Karpas-422 (cell line): ENCODE measurements at regions not wholly inside any gene's neighbourhood (a gene's known extent, or its start where the extent isn't known, plus 50 kb on each side); places are given as distances from the start of the nearest gene placed in this dataset.
"Not testable (repeated sequence)": the region's sequence is repeated elsewhere in the genome, so short reads cannot be mapped to it uniquely, and the experiment has no call there.

ENCODE experiments used
- DNase-seq: peaks from one replicate; pipeline ENCODE4 v3.0.0-alpha.2; 2015
- H2AFZ ChIP-seq: fragments of 200-600 bp; sonication (generic); 2 replicates; pipeline ENCODE4 v1.6.1; 2014; ENCODE audit warnings: antibody characterized with exemption, low read length, mixed read lengths
- H3K27ac ChIP-seq: fragments of 200-600 bp; sonication (generic); 2 replicates; pipeline ENCODE4 v1.5.1; 2014; ENCODE audit warnings: mild to moderate bottlenecking, low read length, moderate library complexity
- H3K27me3 ChIP-seq: fragments of 200-600 bp; sonication (generic); 2 replicates; pipeline ENCODE4 v1.6.1; 2014; ENCODE audit warnings: low read length, mixed read lengths
- H3K36me3 ChIP-seq: fragments of 200-600 bp; sonication (generic); 2 replicates; pipeline ENCODE4 v1.6.1; 2014; ENCODE audit warnings: low read length, mixed read lengths; ENCODE audit not compliant: insufficient read depth
- H3K4me1 ChIP-seq: fragments of 200-600 bp; sonication (generic); 2 replicates; pipeline ENCODE4 v1.6.1; 2014; ENCODE audit warnings: mild to moderate bottlenecking, low read length, mixed read lengths
- H3K4me2 ChIP-seq: fragments of 200-600 bp; sonication (generic); 2 replicates; pipeline ENCODE4 v1.6.1; 2014; ENCODE audit warnings: low read length, low read depth, mild to moderate bottlenecking; ENCODE audit not compliant: poor library complexity, severe bottlenecking
- H3K4me3 ChIP-seq: fragments of 200-600 bp; sonication (generic); 2 replicates; pipeline ENCODE4 v1.5.1; 2014; ENCODE audit warnings: mild to moderate bottlenecking, antibody characterized with exemption, low read length, mixed read lengths
- H3K79me2 ChIP-seq: fragments of 200-600 bp; sonication (generic); 2 replicates; pipeline ENCODE4 v1.6.1; 2014; ENCODE audit warnings: mild to moderate bottlenecking, low read length, mixed read lengths
- H3K9ac ChIP-seq: fragments of 200-600 bp; sonication (generic); 2 replicates; pipeline ENCODE4 v1.6.0; 2014; ENCODE audit warnings: low read length
- H3K9me2 ChIP-seq: fragments of 200-600 bp; sonication (generic), shearing (Covaris generic); replicated peaks from 2 replicates; pipeline ENCODE4 v1.6.0; 2014; ENCODE audit warnings: mild to moderate bottlenecking, low read length, moderate library complexity; ENCODE audit not compliant: insufficient read depth
- H3K9me3 ChIP-seq: fragments of 300-700, 200-600 bp; sonication (generic); 2 replicates; pipeline ENCODE4 v1.6.1; 2014; ENCODE audit warnings: low read length, mixed read lengths
- H4K20me1 ChIP-seq: fragments of 200-600 bp; sonication (generic); 2 replicates; pipeline ENCODE4 v1.6.1; 2014; ENCODE audit warnings: mild to moderate bottlenecking, antibody characterized with exemption, low read length, low read depth; ENCODE audit not compliant: insufficient read depth

- H2AFZ ChIP-seq, DNase-seq, H3K79me2 ChIP-seq, H3K9ac ChIP-seq, H3K27me3 ChIP-seq, H3K9me3 ChIP-seq, H3K9me2 ChIP-seq, H3K27ac ChIP-seq, H4K20me1 ChIP-seq, H3K4me3 ChIP-seq, H3K4me2 ChIP-seq, H3K36me3 ChIP-seq, H3K4me1 ChIP-seq: not testable (repeated sequence)
Measured at GRCh38 chr1:147103416-147104155, 68.7 kb downstream of the PRKAB2 start.

DNA sequence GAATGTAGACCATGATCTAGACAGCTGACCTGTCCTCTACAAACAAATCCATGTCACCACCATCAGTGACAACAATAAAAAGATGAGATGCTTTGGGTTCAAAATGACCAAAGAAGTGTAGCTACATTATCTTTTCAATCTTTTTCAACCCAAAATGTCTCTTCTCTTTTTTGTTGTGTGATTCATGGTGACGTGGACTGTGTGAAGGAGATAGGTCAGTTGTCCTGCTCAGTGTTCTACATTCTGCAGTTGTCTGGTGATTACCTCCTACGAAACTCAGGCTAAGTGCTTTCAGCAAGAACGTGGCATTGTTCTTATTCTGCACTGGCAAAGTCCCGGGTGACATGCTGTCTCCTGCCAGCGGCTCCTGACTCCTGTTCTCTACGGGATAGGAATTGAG is 73.1 kb downstream of the PRKAB2 start:
- no peaks in the 10 kb centered on the region for H3K36me3 ChIP-seq
- no peaks in the 10 kb centered on the region for H3K9me3 ChIP-seq
- H2AFZ ChIP-seq: no peak overlapping the region
- no peaks in the 10 kb centered on the region for H4K20me1 ChIP-seq
- H3K9ac ChIP-seq: no peak overlapping the region
- no peak overlapping the region for H3K4me2 ChIP-seq
- no peak overlapping the region for H3K27ac ChIP-seq
- no peaks in the 10 kb centered on the region for H3K79me2 ChIP-seq
- no peaks in the 10 kb centered on the region for H3K4me1 ChIP-seq
- H3K4me3 ChIP-seq: no peak overlapping the region
- H3K27me3 ChIP-seq: no peaks in the 10 kb centered on the region
- DNase-seq: no peak
- no peaks in the 10 kb centered on the region for H3K9me2 ChIP-seq

- H2AFZ ChIP-seq, H3K9me2 ChIP-seq, H3K36me3 ChIP-seq, H3K79me2 ChIP-seq, H4K20me1 ChIP-seq, H3K4me3 ChIP-seq, H3K27ac ChIP-seq, H3K27me3 ChIP-seq, H3K4me1 ChIP-seq, H3K9ac ChIP-seq, H3K4me2 ChIP-seq, H3K9me3 ChIP-seq: not testable (repeated sequence)
- DNase-seq: peak; percentile 54
Measured at GRCh38 chr1:147098338-147098973, 73.8 kb downstream of the PRKAB2 start.

GRCh38 chr1:147095691-147096090 is 76.6 kb downstream of the PRKAB2 start:
- no peak overlapping the region for H3K27ac ChIP-seq
- no peak for DNase-seq
- H3K4me3 ChIP-seq: no peak overlapping the region
- no peaks in the 10 kb centered on the region for H3K79me2 ChIP-seq
- no peaks in the 10 kb centered on the region for H3K36me3 ChIP-seq
- H3K27me3 ChIP-seq: no peaks in the 10 kb centered on the region
- no peaks in the 10 kb centered on the region for H3K4me1 ChIP-seq
- H3K9ac ChIP-seq: no peak overlapping the region
- H3K9me2 ChIP-seq: no peaks in the 10 kb centered on the region
- H3K4me2 ChIP-seq: no peak overlapping the region
- H3K9me3 ChIP-seq: no peaks in the 10 kb centered on the region
- H4K20me1 ChIP-seq: no peaks in the 10 kb centered on the region
- H2AFZ ChIP-seq: no peak overlapping the region

- no peaks in the 10 kb centered on the region for H3K27me3 ChIP-seq
- H3K79me2 ChIP-seq: no peaks in the 10 kb centered on the region
- H3K4me3 ChIP-seq: no peak overlapping the region
- no peaks in the 10 kb centered on the region for H3K4me1 ChIP-seq
- no peak overlapping the region for H2AFZ ChIP-seq
- H3K9me2 ChIP-seq: no peaks in the 10 kb centered on the region
- H3K27ac ChIP-seq: no peak overlapping the region
- no peaks in the 10 kb centered on the region for H3K36me3 ChIP-seq
- no peak overlapping the region for H3K4me2 ChIP-seq
- H3K9ac ChIP-seq: no peak overlapping the region
- H3K9me3 ChIP-seq: no peaks in the 10 kb centered on the region
- no peak for DNase-seq
- H4K20me1 ChIP-seq: no peaks in the 10 kb centered on the region
Measured at GRCh38 chr1:147091801-147092200, 80.5 kb downstream of the PRKAB2 start.

DNA sequence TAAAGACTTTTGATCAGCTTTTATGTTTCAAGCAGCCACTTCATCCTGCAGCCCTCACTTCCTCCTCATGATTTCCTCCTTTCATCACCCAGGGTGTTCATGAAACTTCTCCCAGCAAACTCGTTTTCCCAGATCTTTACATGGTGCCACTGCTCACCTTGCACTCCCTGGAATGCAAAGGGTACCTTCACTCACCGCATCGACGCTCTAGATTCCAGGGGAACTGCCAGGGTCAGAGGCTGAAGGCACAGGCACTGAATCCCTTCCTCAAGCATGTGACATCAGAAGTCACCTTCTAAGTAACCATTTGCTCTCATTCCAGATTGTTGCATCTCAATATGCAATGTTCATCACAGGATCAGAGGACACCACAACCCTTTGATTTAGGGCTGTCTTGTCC is 82.8 kb downstream of the PRKAB2 start:
- no peaks in the 10 kb centered on the region for H3K9me3 ChIP-seq

GRCh38 chr1:147086129-147086528 is 86.1 kb downstream of the PRKAB2 start:
- Histone ChIP-seq H3K9me3 (no peaks in the 10 kb centered on the region), H4K20me1 (no peaks in the 10 kb centered on the region), H3K9me2 (no peaks in the 10 kb centered on the region), H3K4me3 (no peak overlapping the region), H3K4me2 (no peak overlapping the region), H3K27me3 (no peaks in the 10 kb centered on the region), H3K27ac (no peak overlapping the region), H2AFZ (no peak overlapping the region), H3K36me3 (no peaks in the 10 kb centered on the region), H3K4me1 (peaks cover 13% of the 10 kb centered on the region), H3K9ac (no peak overlapping the region), H3K79me2 (no peaks in the 10 kb centered on the region)
- no peak for DNase-seq

More for the DNA sequence above, 82.8 kb downstream of the PRKAB2 start:
- Histone ChIP-seq H3K79me2 (no peaks in the 10 kb centered on the region), H3K27me3 (no peaks in the 10 kb centered on the region), H3K4me3 (no peak overlapping the region), H3K4me1 (peaks cover 4% of the 10 kb centered on the region), H3K9ac (no peak overlapping the region), H3K36me3 (no peaks in the 10 kb centered on the region), H4K20me1 (no peaks in the 10 kb centered on the region), H3K27ac (no peak overlapping the region), H3K9me2 (no peaks in the 10 kb centered on the region), H3K4me2 (no peak overlapping the region), H2AFZ (no peak overlapping the region)
- DNase-seq: no peak

- H3K27ac ChIP-seq: no peak overlapping the region
- H4K20me1 ChIP-seq: no peaks in the 10 kb centered on the region
- H3K4me1 ChIP-seq: peaks cover 13% of the 10 kb centered on the region
- no peaks in the 10 kb centered on the region for H3K27me3 ChIP-seq
- H3K9me3 ChIP-seq: no peaks in the 10 kb centered on the region
- no peaks in the 10 kb centered on the region for H3K36me3 ChIP-seq
- H2AFZ ChIP-seq: peak overlapping the region; percentile 74; the same call in 1 of the 2 replicates
- peak overlapping the region; percentile 75 for H3K9ac ChIP-seq
- peak overlapping the region; percentile 72 for H3K4me2 ChIP-seq
- H3K79me2 ChIP-seq: no peaks in the 10 kb centered on the region
- peak; percentile 87 for DNase-seq
- no peaks in the 10 kb centered on the region for H3K9me2 ChIP-seq
- peak overlapping the region; percentile 69 for H3K4me3 ChIP-seq
Measured at GRCh38 chr1:147084273-147085096, 87.8 kb downstream of the PRKAB2 start.
